ENCODE measurements at regions not wholly inside any gene's neighbourhood (a gene's known extent, or its start where the extent isn't known, plus 50 kb on each side); places are given as distances from the start of the nearest gene placed in this dataset.
"Not testable (repeated sequence)": the region's sequence is repeated elsewhere in the genome, so short reads cannot be mapped to it uniquely, and the experiment has no call there.

- DNase-seq (ENCODE audit: insufficient read length, low spot score, missing footprints): no peak
- H3K36me3 ChIP-seq (ENCODE audit: insufficient read depth, low read length): no peaks in the 10 kb centered on the region
- no peaks in the 10 kb centered on the region for H3K27me3 ChIP-seq (ENCODE audit: insufficient read depth, low read length)
- H3K9me3 ChIP-seq (ENCODE audit: low read depth, low read length): no peaks in the 10 kb centered on the region
- TF ChIP-seq CTCF (IDR thresholded peaks at IDR 0.05; ENCODE audit: extremely low read depth, low read depth, low read length): no peak
- no peak overlapping the region for H3K27ac ChIP-seq (ENCODE audit: low read depth, low read length)
- no peaks in the 10 kb centered on the region for H3K79me2 ChIP-seq (ENCODE audit: insufficient read depth, low read length)
- H3K4me3 ChIP-seq (ENCODE audit: insufficient read depth, low read length): no peak overlapping the region
- H3K4me2 ChIP-seq (ENCODE audit: insufficient read depth, low read length): no peak overlapping the region
- no peaks in the 10 kb centered on the region for H4K20me1 ChIP-seq (ENCODE audit: insufficient read depth, low read length)
- no peak overlapping the region for H2AFZ ChIP-seq (ENCODE audit: low read length)
- H3K4me1 ChIP-seq (ENCODE audit: insufficient read depth, low read length): no peaks in the 10 kb centered on the region
These were observed 1877.9 kb upstream of the PCDH7 start for GRCh38 chr4:28842271-28842670.

GRCh38 chr4:28845158-28845557 lies 1875.0 kb upstream of the PCDH7 start:
- no peak overlapping the region for H3K4me3 ChIP-seq (ENCODE audit: insufficient read depth, low read length)
- no peaks in the 10 kb centered on the region for H3K79me2 ChIP-seq (ENCODE audit: insufficient read depth, low read length)
- H4K20me1 ChIP-seq (ENCODE audit: insufficient read depth, low read length): no peaks in the 10 kb centered on the region
- no peaks in the 10 kb centered on the region for H3K4me1 ChIP-seq (ENCODE audit: insufficient read depth, low read length)
- H3K4me2 ChIP-seq (ENCODE audit: insufficient read depth, low read length): no peak overlapping the region
- no peaks in the 10 kb centered on the region for H3K27me3 ChIP-seq (ENCODE audit: insufficient read depth, low read length)
- DNase-seq (ENCODE audit: insufficient read length, low spot score, missing footprints): no peak
- H3K27ac ChIP-seq (ENCODE audit: low read depth, low read length): no peak overlapping the region
- H3K9me3 ChIP-seq (ENCODE audit: low read depth, low read length): no peaks in the 10 kb centered on the region
- H2AFZ ChIP-seq (ENCODE audit: low read length): no peak overlapping the region
- no peaks in the 10 kb centered on the region for H3K36me3 ChIP-seq (ENCODE audit: insufficient read depth, low read length)
- no peak for TF ChIP-seq CTCF (IDR thresholded peaks at IDR 0.05; ENCODE audit: extremely low read depth, low read depth, low read length)

GRCh38 chr4:28857028-28857427 lies 1863.1 kb upstream of the PCDH7 start:
- not testable (repeated sequence) for H4K20me1 ChIP-seq (ENCODE audit: insufficient read depth, low read length); H3K4me1 ChIP-seq (ENCODE audit: insufficient read depth, low read length); H3K4me3 ChIP-seq (ENCODE audit: insufficient read depth, low read length); H3K79me2 ChIP-seq (ENCODE audit: insufficient read depth, low read length); H3K27ac ChIP-seq (ENCODE audit: low read depth, low read length); H3K9me3 ChIP-seq (ENCODE audit: low read depth, low read length); H2AFZ ChIP-seq (ENCODE audit: low read length); H3K36me3 ChIP-seq (ENCODE audit: insufficient read depth, low read length); DNase-seq (ENCODE audit: insufficient read length, low spot score, missing footprints); H3K27me3 ChIP-seq (ENCODE audit: insufficient read depth, low read length); H3K4me2 ChIP-seq (ENCODE audit: insufficient read depth, low read length)

- Histone ChIP-seq H3K36me3 (ENCODE audit: insufficient read depth, low read length) (no peaks in the 10 kb centered on the region), H3K9me3 (ENCODE audit: low read depth, low read length) (no peaks in the 10 kb centered on the region), H3K4me1 (ENCODE audit: insufficient read depth, low read length) (no peaks in the 10 kb centered on the region), H2AFZ (ENCODE audit: low read length) (no peak overlapping the region), H3K4me3 (ENCODE audit: insufficient read depth, low read length) (no peak overlapping the region), H3K79me2 (ENCODE audit: insufficient read depth, low read length) (no peaks in the 10 kb centered on the region), H3K4me2 (ENCODE audit: insufficient read depth, low read length) (no peak overlapping the region), H4K20me1 (ENCODE audit: insufficient read depth, low read length) (no peaks in the 10 kb centered on the region), H3K27ac (ENCODE audit: low read depth, low read length) (no peak overlapping the region), H3K27me3 (ENCODE audit: insufficient read depth, low read length) (no peaks in the 10 kb centered on the region)
- DNase-seq (ENCODE audit: insufficient read length, low spot score, missing footprints): no peak
- TF ChIP-seq CTCF (IDR thresholded peaks at IDR 0.05; ENCODE audit: extremely low read depth, low read depth, low read length): no peak
These were observed 1851.3 kb upstream of the PCDH7 start for GRCh38 chr4:28868841-28869240.

GRCh38 chr4:28879178-28879577 lies 1841.0 kb upstream of the PCDH7 start:
- no peak for DNase-seq (ENCODE audit: insufficient read length, low spot score, missing footprints)
- no peaks in the 10 kb centered on the region for H3K9me3 ChIP-seq (ENCODE audit: low read depth, low read length)
- H3K36me3 ChIP-seq (ENCODE audit: insufficient read depth, low read length): no peaks in the 10 kb centered on the region
- H4K20me1 ChIP-seq (ENCODE audit: insufficient read depth, low read length): no peaks in the 10 kb centered on the region
- H3K4me3 ChIP-seq (ENCODE audit: insufficient read depth, low read length): no peak overlapping the region
- no peaks in the 10 kb centered on the region for H3K4me1 ChIP-seq (ENCODE audit: insufficient read depth, low read length)
- H3K27me3 ChIP-seq (ENCODE audit: insufficient read depth, low read length): no peaks in the 10 kb centered on the region
- no peak for TF ChIP-seq CTCF (IDR thresholded peaks at IDR 0.05; ENCODE audit: extremely low read depth, low read depth, low read length)
- H3K79me2 ChIP-seq (ENCODE audit: insufficient read depth, low read length): no peaks in the 10 kb centered on the region
- no peak overlapping the region for H2AFZ ChIP-seq (ENCODE audit: low read length)
- no peak overlapping the region for H3K4me2 ChIP-seq (ENCODE audit: insufficient read depth, low read length)
- no peak overlapping the region for H3K27ac ChIP-seq (ENCODE audit: low read depth, low read length)
